ENCODE measurements at regions not wholly inside any gene's neighbourhood (a gene's known extent, or its start where the extent isn't known, plus 50 kb on each side); places are given as distances from the start of the nearest gene placed in this dataset.
"Not testable (repeated sequence)": the region's sequence is repeated elsewhere in the genome, so short reads cannot be mapped to it uniquely, and the experiment has no call there.

DNA sequence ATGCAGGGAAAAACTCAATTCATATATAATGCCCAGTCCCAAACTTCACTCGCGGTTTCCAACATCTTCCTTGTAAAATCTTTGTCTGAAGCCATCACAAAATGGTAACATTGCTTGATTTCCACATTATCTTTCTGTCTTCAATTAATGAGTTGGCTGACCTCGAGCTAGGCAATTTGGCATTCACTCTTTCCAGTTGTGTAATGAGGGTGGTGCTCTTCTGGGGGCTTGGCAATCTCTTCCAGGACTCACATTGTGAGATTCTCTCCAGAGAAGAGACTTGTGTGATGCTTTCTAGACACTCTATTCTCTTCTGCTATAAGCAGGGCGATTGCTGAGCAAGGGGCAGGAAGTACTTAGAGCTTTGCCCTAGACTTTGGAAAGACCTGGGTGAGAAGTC lies 179.5 kb downstream of the JCAD start:
- no peak for DNase-seq

DNA sequence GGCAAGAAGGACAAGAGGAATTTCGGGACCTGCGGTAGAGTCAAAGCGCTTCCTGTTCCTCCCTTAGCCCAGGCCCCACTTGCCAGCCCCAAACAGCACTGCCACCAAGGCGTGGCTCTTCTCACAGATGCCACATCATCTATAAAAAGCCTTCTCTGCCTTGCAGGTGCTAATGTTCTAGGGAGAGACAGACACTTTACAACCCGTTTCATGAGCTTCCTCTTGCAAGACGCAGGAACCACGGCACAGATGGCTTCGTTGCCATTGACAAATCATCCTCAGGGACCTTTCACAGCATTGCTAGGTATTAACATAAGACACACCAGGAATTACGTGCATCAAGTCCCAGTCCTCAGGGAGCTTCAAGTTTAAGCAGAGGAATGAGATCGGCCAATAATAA lies 180.9 kb downstream of the JCAD start:
- DNase-seq: no peak

DNA sequence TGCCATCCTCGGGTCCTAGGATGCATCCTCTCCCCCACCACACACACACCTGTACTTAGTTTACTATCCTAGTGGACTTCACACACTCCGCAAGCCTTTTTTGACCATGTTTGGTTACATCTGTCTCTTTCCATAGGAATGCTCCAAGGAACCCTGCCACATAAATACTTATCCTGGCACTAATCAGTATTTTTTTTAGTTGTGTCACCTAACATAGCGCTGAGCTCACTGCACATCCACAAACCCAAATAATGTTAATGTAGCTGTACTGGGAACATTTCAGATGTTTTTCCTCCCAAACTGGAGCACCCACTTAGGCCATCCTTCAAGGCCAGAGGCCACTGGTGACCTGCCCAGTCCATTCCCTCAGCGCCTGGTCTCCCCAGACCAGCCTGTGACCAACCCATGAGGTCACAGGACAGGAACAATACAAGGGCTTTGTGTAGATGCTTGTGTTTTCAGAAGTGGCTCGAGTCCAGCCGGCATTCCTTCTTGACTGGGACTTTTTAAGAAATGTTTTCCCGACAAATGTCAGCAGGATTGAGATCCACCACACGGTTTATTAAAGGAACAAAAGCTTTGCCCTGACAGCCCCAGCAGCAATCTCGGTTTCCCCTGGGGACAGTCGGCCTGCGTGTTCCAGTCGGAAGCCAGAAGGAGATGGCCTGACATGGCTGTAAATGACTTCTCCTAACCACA lies 181.4 kb downstream of the JCAD start:
- no peak for DNase-seq

DNA sequence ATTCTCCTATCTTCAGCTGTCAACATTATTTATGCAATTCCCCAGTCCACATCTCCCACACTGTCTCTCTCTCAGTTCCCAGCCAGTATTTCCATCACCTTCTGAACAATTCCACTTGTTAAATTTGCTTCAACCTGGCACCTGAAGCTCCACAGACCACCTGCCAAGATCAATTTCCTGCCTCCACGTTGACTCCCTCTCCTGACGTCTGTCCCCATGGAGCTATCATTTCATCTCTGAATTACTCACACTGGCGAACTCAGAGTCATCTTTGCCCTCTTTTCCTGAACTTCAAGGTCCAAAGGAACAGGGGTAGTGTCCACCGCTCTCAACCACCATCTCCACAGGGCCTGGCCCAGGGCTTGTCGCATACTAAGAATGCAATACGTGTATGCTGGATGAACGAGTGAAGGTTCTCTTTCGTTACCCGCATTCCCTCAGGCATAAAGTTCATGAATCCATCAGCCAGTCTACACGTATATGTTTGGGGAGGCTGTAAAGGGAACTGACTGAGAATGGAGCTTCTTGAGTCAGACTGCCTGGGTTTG lies 183.3 kb downstream of the JCAD start:
- DNase-seq: no peak

DNA sequence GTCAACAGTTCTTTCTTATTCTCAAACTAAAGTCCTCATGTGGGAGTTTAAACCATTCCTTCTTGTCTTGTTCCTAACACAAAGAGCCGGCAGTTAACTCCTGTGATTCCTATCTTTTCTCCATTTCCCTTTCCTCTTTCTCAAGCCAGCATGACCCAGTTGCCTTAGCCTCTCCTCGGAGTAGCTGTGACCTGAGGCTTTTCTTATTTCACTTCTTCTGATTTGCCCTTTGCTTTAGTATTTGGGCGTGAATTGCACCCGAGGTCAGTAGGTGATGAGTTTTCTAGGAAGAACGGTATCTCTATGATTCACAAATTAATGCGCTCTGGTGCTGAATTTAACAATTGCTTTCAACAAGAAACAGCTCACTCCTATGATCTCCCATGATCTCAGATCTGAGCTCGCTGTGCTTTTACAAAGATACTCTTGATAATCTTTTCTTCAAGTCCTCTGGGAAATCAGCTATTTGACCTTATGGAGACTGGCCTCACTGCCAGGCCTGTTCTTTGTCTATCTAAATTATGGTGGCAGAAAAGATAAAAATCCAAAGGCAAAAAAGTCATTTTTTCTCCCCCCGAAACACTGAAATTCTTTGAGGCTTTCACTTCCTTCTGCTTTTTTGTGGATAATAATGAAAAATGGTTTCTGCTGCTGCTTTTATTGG lies 184.6 kb downstream of the JCAD start:
- peak; percentile 20 for DNase-seq

GRCh38 chr10:29873941-29874484 lies 185.4 kb downstream of the JCAD start:
- DNase-seq: no peak

- DNase-seq: no peak
Measured at GRCh38 chr10:29870522-29871044, 188.8 kb downstream of the JCAD start.

DNA sequence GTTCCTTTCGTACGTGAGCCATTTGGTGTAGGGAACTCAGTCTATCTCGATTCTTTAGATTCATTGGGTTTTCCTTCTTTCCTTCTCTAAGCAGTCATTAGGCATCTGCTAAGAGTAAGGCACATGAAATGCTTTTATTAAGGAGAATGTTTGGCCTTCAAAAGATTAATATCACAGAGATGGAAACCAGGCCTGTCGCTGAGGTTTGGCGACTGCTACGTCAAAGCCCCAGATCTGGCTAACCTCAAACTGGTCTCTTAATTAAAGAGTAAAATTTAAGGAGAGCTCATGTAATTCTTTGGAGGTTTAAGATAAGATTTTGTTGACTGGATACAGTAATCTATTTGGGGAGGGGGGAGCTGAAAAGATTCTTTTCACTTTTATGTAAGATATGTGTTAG lies 189.8 kb downstream of the JCAD start:
- DNase-seq: no peak

DNA sequence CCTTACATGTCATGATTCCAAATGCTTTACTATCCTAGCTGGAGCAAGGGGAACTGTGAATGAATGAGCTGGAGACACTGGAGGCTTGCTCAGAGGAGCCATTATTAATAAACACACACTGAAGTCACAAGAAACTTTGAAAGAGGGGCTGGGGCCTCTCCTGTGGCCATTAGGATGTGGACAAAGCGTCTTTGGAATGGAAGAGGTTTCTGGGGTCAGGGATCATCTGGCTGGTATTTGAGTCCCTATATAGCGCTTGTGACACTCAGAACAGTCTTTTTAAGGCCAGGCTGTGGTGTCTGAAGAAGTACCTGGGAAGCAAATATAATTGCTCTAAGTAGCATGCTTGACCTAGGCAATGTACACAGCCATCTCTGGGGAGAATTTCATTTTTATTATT lies 193.0 kb downstream of the JCAD start:
- no peak for DNase-seq

DNA sequence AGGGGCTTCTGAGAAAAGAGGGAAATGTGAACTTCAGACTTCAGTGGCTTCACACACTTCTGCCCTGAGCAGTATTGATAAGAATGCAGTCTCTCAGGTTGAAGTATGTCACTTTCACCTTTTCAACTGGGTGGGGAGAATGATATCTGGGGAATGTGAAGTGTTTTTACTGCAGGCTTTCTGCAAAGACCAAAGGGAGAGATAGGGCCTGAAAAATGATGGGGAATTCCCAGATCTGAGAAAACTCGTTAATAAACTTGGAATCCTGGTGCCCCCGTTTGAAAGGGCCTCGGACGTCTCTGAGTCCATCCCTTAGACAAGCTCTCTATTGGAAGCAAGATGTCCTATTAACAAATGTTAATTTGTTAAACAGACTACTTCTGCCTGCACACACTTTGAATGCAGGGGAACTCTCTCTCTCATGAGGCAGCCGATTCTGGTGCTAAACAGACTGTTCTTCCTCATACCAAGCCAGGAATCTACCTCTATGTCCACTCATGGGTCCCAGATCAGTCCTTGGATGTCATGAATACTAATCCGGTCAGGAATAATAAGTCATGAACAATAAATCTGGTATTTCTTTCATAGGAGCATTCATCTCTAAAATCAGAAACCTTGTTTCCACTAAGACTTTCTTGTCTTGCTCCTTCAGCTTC lies 193.6 kb downstream of the JCAD start:
- no peak for DNase-seq

GRCh38 chr10:29862923-29863614 lies 196.3 kb downstream of the JCAD start:
- peak; percentile 76 for DNase-seq

DNA sequence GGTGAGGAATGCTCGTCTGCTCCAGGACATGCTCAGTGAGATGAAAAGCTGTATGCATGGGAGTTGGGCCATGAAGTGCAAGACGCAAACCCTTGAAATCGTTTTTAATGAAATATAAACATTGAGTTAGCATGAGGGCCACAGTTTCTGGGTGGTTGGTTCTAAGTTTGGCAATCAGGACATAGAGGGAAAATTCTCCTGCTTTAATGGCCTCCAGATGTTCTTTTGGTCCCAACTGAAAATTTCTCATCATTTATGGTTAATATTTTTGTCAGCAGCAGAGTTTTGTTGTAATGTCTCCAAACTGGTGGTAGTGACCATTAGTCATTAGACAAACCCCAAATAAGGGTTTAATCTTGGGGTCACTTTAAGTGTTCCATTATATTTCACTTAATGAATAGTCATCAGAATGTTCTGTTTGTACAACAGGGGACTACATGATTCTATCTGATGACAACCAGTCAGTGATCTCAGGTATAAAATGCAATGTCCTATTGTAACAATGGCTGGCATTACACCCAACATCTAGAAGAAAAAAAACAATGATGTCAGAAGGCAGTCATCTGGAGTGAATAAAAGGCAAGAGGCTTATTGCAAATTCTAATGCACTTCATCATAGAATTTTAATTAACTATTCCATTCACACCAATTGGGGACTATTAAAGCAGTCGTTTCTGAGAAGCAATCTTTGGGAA lies 197.4 kb downstream of the JCAD start:
- peak; percentile 59 for DNase-seq

DNA sequence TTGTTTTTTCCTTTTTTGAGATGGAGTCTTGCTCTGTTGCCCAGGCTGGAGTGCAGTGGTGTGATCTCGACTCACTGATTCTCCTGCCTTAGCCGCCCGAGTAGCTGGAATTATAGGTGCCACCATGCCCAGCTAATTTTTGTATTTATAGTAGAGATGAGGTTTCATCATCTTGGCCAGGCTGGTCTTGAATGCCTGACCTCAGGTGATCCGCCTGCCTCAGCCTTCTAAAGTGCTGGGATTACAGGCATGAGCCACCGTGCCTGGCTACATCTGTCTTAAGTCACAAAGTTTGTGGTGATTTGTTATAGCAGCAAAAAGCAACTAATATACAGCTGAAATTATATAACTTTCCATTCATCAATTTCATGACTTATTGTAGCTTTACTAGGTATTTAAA lies 198.2 kb downstream of the JCAD start:
- DNase-seq: not testable (repeated sequence)

GRCh38 chr10:29860166-29860565 lies 199.2 kb downstream of the JCAD start:
- no peak for DNase-seq

DNA sequence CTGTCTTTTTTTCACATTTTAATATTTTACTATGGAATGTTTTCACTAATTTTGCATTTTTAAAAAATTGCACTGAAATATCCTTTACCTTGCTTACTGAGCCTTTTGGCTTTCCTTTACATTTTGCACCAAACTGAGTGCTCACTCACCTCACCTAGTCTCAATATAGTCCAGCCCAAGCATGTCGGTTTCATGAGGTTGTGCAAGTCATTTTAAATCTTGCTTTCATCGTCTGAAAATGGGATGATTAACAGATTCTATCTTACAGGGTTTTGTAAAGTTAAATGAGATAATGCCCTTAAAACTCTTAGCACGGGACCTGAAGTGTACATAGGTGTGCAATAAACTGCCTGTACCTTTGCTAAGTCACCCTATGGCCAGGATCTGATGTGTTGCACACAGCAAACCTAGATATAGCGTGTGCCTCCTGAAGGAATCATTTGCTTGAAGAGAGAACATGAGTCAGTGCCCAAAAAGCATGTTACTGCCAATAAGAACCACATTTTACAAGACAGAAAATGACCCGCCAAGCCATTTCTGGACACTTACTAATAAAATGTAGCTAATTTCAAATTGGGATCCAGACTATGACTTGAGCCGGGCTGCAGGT lies 199.8 kb downstream of the JCAD start:
- no peak for DNase-seq

- no peak for DNase-seq
Measured at GRCh38 chr10:29858702-29859267, 200.6 kb downstream of the JCAD start.

DNA sequence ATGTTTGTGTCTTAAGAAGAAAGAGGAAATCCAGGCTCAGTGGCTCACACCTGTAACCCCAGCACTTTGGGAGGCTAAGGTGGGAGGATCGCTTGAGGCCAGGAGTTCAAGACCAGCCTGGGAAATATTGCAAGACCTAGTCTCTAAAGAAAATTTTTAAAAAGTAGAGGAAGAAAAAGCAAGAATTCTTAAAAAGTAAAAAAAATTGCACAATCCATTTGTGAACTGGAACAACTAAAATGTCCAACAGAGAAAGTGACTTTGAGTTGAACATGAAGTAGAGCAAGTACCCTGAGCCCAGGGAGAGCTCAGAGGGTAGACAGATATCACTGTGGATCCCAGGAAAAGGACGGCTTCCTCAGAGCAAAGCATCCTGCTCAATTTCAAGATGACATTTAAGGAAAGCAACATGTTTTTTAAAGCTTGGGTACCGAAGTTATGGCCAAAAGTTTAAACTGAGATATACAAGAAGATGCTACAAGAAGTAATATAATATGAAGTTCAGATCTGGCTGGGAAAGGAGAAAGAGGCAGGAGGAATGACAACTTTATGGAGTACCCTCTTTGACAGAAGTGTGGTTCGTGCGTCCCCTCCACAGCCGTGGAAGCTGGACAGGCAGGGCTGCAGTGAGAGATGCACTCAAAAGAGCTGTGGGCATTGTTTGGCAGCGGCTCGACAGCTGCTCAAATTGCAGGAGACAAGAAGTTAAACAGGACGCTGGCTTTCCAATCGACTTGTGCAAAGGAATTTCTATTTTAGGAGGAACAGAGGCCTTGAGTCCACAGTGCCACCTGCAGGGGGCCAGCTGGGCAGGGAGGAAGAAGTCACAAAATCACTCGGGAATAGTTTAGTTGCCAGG lies 201.3 kb downstream of the JCAD start:
- peak; percentile 90 for DNase-seq

- DNase-seq: no peak
Measured at GRCh38 chr10:29856295-29856694, 203.1 kb downstream of the JCAD start.

DNA sequence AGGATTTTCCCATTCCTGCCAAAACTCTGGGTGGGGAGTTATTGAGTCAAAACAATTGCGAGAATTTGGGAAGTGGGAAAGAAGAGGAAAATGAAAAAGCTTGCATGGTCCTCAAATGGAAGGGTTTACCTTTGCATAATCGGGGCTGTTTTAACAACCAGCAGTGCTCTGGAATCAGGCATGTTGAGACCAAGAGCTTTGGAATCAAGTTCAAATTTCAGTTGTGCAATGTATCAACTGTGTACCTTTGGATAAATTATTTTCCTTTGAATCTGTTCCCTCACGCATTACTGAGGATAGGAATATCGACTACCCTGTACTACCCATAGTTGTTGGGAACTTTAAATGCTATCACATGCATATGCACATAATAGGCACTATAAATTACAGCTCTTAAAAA lies 205.5 kb downstream of the JCAD start:
- no peak for DNase-seq

DNA sequence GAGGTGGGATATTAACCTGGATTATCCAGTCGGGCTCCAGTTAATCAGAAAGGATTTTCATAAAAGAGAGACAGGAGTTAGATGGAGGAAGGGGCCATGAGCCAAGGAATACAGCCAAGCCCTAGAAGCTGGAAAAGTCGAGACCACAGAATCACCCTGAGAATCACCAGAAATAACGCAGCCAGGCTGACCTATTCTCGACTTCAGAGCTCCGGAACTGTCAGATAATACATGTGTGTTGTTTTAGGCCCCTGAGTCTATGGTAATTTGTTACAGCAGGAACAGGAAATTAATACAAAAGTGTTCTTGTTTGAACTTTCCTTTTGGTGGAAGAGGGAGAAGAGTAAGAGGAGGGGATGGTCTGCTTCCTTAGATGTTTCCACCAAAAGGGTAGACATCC lies 208.1 kb downstream of the JCAD start:
- DNase-seq: peak; percentile 62
